ENCODE measurements at regions not wholly inside any gene's neighbourhood (a gene's known extent, or its start where the extent isn't known, plus 50 kb on each side); places are given as distances from the start of the nearest gene placed in this dataset.

DNA sequence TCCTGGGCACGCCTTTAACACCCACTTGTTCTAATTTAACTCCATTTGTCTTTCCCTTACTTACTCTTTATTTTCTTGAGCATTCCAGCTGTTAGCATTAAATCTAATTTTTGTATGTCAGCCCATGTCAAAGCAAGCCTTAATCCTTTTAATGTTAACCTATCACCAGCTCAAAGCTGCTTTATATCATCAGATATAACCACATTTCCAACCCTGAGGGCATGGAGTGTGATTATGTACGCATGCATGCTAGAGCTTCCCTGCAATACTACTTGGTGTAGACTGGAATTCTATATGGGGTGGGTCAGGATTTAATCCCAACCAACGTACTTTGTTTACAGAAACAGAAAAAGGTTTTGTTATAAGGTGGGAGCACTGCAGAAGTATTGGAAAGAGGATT is 139.4 kb upstream of the HMGN3 start:
- no peak for ATAC-seq
- TF ChIP-seq ZC3H10 (CRISPR knock-in tag; IDR thresholded peaks at IDR 0.05) (no peak), BACH2 (CRISPR knock-in tag; IDR thresholded peaks at IDR 0.05; ENCODE audit: borderline replicate concordance) (no peak), ESRRG (CRISPR knock-in tag; IDR thresholded peaks at IDR 0.05) (no peak), ZNF565 (CRISPR knock-in tag; conservative IDR thresholded peaks at IDR 0.05; ENCODE audit: low read depth) (no peak), GLIS3 (CRISPR knock-in tag; IDR thresholded peaks at IDR 0.05) (no peak), ZNF70 (CRISPR knock-in tag; IDR thresholded peaks at IDR 0.05) (no peak), CSDC2 (CRISPR knock-in tag; IDR thresholded peaks at IDR 0.05) (no peak), ARNTL (CRISPR knock-in tag; IDR thresholded peaks at IDR 0.05; ENCODE audit: borderline replicate concordance, low read depth) (no peak), PPARA (CRISPR knock-in tag; IDR thresholded peaks at IDR 0.05; ENCODE audit: borderline replicate concordance) (no peak), ZNF8 (CRISPR knock-in tag; IDR thresholded peaks at IDR 0.05) (no peak), OSR1 (CRISPR knock-in tag; IDR thresholded peaks at IDR 0.05) (no peak), ISL1 (CRISPR knock-in tag; IDR thresholded peaks at IDR 0.05) (no peak), TOX (CRISPR knock-in tag; IDR thresholded peaks at IDR 0.05; ENCODE audit: borderline replicate concordance) (no peak)
- TF ChIP-seq, protein P1, sequence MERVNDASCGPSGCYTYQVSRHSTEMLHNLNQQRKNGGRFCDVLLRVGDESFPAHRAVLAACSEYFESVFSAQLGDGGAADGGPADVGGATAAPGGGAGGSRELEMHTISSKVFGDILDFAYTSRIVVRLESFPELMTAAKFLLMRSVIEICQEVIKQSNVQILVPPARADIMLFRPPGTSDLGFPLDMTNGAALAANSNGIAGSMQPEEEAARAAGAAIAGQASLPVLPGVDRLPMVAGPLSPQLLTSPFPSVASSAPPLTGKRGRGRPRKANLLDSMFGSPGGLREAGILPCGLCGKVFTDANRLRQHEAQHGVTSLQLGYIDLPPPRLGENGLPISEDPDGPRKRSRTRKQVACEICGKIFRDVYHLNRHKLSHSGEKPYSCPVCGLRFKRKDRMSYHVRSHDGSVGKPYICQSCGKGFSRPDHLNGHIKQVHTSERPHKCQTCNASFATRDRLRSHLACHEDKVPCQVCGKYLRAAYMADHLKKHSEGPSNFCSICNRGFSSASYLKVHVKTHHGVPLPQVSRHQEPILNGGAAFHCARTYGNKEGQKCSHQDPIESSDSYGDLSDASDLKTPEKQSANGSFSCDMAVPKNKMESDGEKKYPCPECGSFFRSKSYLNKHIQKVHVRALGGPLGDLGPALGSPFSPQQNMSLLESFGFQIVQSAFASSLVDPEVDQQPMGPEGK (CRISPR knock-in tag; IDR thresholded peaks at IDR 0.05; ENCODE audit: borderline replicate concordance), result no peak
- TF ChIP-seq, protein P2, sequence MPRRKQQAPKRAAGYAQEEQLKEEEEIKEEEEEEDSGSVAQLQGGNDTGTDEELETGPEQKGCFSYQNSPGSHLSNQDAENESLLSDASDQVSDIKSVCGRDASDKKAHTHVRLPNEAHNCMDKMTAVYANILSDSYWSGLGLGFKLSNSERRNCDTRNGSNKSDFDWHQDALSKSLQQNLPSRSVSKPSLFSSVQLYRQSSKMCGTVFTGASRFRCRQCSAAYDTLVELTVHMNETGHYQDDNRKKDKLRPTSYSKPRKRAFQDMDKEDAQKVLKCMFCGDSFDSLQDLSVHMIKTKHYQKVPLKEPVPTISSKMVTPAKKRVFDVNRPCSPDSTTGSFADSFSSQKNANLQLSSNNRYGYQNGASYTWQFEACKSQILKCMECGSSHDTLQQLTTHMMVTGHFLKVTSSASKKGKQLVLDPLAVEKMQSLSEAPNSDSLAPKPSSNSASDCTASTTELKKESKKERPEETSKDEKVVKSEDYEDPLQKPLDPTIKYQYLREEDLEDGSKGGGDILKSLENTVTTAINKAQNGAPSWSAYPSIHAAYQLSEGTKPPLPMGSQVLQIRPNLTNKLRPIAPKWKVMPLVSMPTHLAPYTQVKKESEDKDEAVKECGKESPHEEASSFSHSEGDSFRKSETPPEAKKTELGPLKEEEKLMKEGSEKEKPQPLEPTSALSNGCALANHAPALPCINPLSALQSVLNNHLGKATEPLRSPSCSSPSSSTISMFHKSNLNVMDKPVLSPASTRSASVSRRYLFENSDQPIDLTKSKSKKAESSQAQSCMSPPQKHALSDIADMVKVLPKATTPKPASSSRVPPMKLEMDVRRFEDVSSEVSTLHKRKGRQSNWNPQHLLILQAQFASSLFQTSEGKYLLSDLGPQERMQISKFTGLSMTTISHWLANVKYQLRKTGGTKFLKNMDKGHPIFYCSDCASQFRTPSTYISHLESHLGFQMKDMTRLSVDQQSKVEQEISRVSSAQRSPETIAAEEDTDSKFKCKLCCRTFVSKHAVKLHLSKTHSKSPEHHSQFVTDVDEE (CRISPR knock-in tag; IDR thresholded peaks at IDR 0.05), result no peak
- TF ChIP-seq, protein P3, sequence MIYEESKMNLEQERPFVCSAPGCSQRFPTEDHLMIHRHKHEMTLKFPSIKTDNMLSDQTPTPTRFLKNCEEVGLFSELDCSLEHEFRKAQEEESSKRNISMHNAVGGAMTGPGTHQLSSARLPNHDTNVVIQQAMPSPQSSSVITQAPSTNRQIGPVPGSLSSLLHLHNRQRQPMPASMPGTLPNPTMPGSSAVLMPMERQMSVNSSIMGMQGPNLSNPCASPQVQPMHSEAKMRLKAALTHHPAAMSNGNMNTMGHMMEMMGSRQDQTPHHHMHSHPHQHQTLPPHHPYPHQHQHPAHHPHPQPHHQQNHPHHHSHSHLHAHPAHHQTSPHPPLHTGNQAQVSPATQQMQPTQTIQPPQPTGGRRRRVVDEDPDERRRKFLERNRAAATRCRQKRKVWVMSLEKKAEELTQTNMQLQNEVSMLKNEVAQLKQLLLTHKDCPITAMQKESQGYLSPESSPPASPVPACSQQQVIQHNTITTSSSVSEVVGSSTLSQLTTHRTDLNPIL (CRISPR knock-in tag; IDR thresholded peaks at IDR 0.05; ENCODE audit: low read depth), result no peak

DNA sequence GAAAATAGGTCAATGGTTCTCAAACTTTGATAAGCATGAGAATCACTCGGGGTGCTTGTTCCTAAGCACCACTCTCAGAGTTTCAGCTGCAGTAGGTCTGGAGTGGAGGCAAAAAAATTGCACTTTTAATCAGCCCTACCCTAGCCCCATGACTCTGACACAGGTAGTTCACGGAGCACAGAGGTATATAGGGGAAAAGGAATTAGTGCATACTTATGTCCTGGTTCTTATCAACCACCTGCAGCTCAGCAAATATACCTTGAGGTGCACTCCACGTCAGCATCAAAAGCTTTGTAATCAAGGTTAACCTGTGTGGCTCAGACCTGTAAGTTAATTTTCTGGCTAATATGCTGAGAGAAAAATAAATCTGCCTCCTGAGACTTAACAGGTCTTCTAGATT is 138.8 kb upstream of the HMGN3 start:
- no peak for ATAC-seq
- no peak for TF ChIP-seq BACH2 (CRISPR knock-in tag; IDR thresholded peaks at IDR 0.05; ENCODE audit: borderline replicate concordance)
- TF ChIP-seq, protein P4, sequence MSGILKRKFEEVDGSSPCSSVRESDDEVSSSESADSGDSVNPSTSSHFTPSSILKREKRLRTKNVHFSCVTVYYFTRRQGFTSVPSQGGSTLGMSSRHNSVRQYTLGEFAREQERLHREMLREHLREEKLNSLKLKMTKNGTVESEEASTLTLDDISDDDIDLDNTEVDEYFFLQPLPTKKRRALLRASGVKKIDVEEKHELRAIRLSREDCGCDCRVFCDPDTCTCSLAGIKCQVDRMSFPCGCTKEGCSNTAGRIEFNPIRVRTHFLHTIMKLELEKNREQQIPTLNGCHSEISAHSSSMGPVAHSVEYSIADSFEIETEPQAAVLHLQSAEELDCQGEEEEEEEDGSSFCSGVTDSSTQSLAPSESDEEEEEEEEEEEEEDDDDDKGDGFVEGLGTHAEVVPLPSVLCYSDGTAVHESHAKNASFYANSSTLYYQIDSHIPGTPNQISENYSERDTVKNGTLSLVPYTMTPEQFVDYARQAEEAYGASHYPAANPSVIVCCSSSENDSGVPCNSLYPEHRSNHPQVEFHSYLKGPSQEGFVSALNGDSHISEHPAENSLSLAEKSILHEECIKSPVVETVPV (CRISPR knock-in tag; IDR thresholded peaks at IDR 0.05), result no peak
- TF ChIP-seq ZC3H10 (CRISPR knock-in tag; IDR thresholded peaks at IDR 0.05), result no peak
- no peak for TF ChIP-seq ZFP30 (CRISPR knock-in tag; IDR thresholded peaks at IDR 0.05)

DNA sequence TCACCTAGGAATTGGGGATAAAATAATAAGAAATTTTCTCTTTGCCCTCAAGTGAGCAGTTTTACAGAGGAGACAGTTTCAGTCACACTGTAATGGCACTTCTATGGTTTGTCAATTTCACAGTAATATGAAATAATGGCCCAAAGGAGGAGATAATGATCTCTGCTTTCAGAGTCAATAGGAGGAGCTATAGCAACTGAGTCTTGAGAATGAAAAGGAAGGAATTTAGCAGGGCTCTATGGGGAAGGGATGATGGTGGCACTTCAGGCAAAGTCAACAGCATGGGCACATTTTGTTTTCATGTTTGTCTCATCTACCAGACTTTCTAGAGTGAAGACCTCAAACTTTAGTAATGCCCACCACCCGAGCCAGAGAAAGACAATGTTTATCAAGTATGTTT is 138.3 kb upstream of the HMGN3 start:
- no peak for ATAC-seq
- TF ChIP-seq, protein P3 (CRISPR knock-in tag; IDR thresholded peaks at IDR 0.05; ENCODE audit: low read depth), result no peak

DNA sequence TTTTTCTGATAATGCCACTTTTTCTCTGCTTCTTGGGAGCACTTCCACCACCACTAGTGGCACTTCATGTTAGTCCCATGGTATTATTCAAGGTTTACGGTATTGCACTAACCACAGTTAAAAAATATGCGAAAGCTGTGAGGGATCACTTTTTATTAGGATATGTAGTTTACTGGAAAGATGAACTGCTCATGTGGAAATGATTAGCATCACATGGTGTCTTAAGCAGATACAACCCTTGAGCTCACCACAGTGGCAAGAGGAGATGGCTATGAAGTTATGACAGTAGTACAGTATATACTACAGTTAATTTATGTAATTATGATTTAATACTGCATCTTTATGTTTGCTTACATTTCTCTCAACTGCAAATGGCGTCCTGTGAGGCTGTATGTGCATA is 134.5 kb upstream of the HMGN3 start:
- ATAC-seq, result no peak
- no peak for TF ChIP-seq ESRRG (CRISPR knock-in tag; IDR thresholded peaks at IDR 0.05)
- TF ChIP-seq ZNF70 (CRISPR knock-in tag; IDR thresholded peaks at IDR 0.05), result no peak
- no peak for TF ChIP-seq ZNF8 (CRISPR knock-in tag; IDR thresholded peaks at IDR 0.05)
- no peak for TF ChIP-seq ARNTL (CRISPR knock-in tag; IDR thresholded peaks at IDR 0.05; ENCODE audit: borderline replicate concordance, low read depth)
- TF ChIP-seq, protein P1 (CRISPR knock-in tag; IDR thresholded peaks at IDR 0.05; ENCODE audit: borderline replicate concordance), result no peak
- TF ChIP-seq CSDC2 (CRISPR knock-in tag; IDR thresholded peaks at IDR 0.05), result no peak
- no peak for TF ChIP-seq TOX (CRISPR knock-in tag; IDR thresholded peaks at IDR 0.05; ENCODE audit: borderline replicate concordance)
- no peak for TF ChIP-seq ZFP3 (CRISPR knock-in tag; IDR thresholded peaks at IDR 0.05)
- no peak for TF ChIP-seq ISL1 (CRISPR knock-in tag; IDR thresholded peaks at IDR 0.05)
- TF ChIP-seq, protein P4 (CRISPR knock-in tag; IDR thresholded peaks at IDR 0.05), result no peak
- TF ChIP-seq, protein P2 (CRISPR knock-in tag; IDR thresholded peaks at IDR 0.05), result no peak
- no peak for TF ChIP-seq ZC3H10 (CRISPR knock-in tag; IDR thresholded peaks at IDR 0.05)
- TF ChIP-seq ZFP30 (CRISPR knock-in tag; IDR thresholded peaks at IDR 0.05), result no peak
